ENCODE measurements at regions not wholly inside any gene's neighbourhood (a gene's known extent, or its start where the extent isn't known, plus 50 kb on each side); places are given as distances from the start of the nearest gene placed in this dataset.

DNA sequence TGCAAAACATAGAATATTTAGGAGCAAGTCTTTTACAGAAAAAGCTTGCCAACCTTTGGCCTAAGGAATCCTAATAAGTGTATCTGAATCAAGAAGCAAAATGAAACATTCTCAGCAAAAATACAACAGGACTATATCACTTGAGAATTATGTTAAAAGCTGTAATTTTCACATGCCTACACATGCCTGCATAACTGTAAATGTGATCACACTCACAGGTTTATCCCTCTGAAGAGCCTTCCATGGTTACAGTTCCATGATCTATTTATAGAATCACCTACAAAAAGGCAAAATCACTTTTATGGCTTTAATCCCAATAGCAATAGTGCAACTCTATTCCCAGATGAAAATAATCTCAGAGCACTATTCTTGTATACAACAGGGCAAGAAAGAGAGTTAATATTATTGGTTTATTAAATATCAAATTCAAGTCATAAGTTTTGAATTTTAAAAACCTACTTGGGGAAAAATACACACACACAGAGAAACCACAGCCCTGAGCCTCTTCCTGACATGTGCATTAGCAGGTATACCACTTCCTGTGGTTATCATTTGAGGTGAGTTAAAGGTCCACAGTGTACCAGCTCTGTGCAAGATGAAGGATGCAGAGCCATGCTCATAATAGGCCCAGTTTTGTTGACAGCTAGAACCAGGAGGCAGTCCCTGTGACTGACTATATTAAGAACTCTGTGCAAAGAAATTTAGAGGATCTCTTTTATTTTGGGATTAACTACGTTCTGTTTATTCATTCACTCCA, 252.5 kb upstream of the TGFBR2 start:
- Mint-ChIP-seq H3K36me3 (no peaks in the 10 kb centered on the region), H3K4me1 (peaks cover 50 to 79% (median 63%) of the 10 kb centered on the region in 4 donors), H3K27me3 (peaks cover under 1 to 5% of the 10 kb centered on the region in 2 donors), H3K27ac (peak overlapping the region; percentile 29 to 79 (median 69)), H3K9me3 (no peaks in the 10 kb centered on the region), H3K4me3 (peak overlapping the region; percentile 13 to 81 (median 64))
- CTCF ChIA-PET (ENCODE audit: partially characterized antibody), result interaction anchor here (1.4 to 2.1 kb wide), 4 partner anchors 34 to 321 kb away, joined by 3 to 5 read pairs (median 4); partner anchors contain the start of gene TGFBR2
- no peaks in the 10 kb centered on the region for H3K36me3 ChIP-seq (ENCODE audit: insufficient read depth, low read length)
- no peaks in the 10 kb centered on the region for H3K9me3 ChIP-seq (ENCODE audit: control insufficient read depth in 1 of 2, low read length in 2 of 2)
- H3K4me1 ChIP-seq (ENCODE audit: insufficient read depth, low read length), result peaks cover 67% of the 10 kb centered on the region
- H3K27me3 ChIP-seq (ENCODE audit: insufficient read depth, low read length), result no peaks in the 10 kb centered on the region
- POLR2A ChIA-PET (ENCODE audit: partially characterized antibody), result interaction anchor here (0.8 to 2.5 kb wide), 12 partner anchors 13 to 1179 kb away, joined by 3 to 14 read pairs (median 3); partner anchors contain the start of genes STT3B and TGFBR2
- H3K4me3 ChIP-seq (ENCODE audit: low read length in 2 of 2), result peak overlapping the region in 1 of 2 donors; percentile 33
- DNase-seq, result peak; percentile 82 to 91 (median 86)
- H3K27ac ChIP-seq (ENCODE audit: low read depth, low read length), result no peak overlapping the region
- intact Hi-C loops (cut with micrococcal nuclease), result loop anchor here (1.0 to 2.0 kb wide), 2 partner anchors 251 to 277 kb away; no protein-coding TSS in a partner anchor

DNA sequence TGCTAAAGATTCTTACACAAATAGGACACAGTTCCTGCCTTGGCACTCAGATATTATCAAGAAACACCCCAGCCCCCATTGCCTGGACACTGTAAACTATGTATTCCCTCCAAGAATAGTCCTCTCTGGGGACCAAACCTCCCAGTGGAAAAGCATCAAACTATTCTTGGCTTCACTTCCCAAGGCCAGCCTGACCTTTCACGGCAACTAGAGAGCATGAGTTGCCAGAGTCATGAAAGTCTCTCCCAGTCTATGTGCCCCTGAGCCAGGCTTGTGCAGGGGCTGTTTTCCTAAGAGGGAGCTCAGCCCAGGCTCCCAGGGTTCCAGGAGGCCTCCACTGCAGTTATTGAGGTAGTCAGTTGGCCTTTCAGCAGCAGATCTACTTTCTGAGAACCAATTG, 251.9 kb upstream of the TGFBR2 start:
- Mint-ChIP-seq H3K27me3 (peaks cover 2 to 5% of the 10 kb centered on the region in 2 donors), H3K9me3 (no peaks in the 10 kb centered on the region), H3K27ac (peak overlapping the region in 6 of 7 donors; percentile 36 to 79 (median 70)), H3K4me3 (peak overlapping the region in 7 of 8 donors; percentile 41 to 81 (median 74)), H3K4me1 (peaks cover 47 to 73% (median 59%) of the 10 kb centered on the region in 4 donors), H3K36me3 (no peaks in the 10 kb centered on the region)
- H3K4me3 ChIP-seq (ENCODE audit: low read length in 2 of 2), result no peak overlapping the region
- no peaks in the 10 kb centered on the region for H3K27me3 ChIP-seq (ENCODE audit: insufficient read depth, low read length)
- ChIA-PET POLR2A (ENCODE audit: partially characterized antibody) (interaction anchor here (0.8 to 2.5 kb wide), 11 partner anchors 35 to 1178 kb away, joined by 3 to 14 read pairs (median 3); partner anchors contain the start of genes STT3B and TGFBR2), CTCF (ENCODE audit: partially characterized antibody) (interaction anchor here (1.4 to 2.1 kb wide), 4 partner anchors 34 to 321 kb away, joined by 3 to 12 read pairs (median 4); partner anchors contain the start of gene TGFBR2)
- H3K27ac ChIP-seq (ENCODE audit: low read depth, low read length), result no peak overlapping the region
- peaks cover 64% of the 10 kb centered on the region for H3K4me1 ChIP-seq (ENCODE audit: insufficient read depth, low read length)
- no peak for DNase-seq
- H3K36me3 ChIP-seq (ENCODE audit: insufficient read depth, low read length), result no peaks in the 10 kb centered on the region
- intact Hi-C loops (cut with micrococcal nuclease), result loop anchor here (2.0 kb wide), 1 partner anchor 250 kb away; no protein-coding TSS in a partner anchor
- no peaks in the 10 kb centered on the region for H3K9me3 ChIP-seq (ENCODE audit: control insufficient read depth in 1 of 2, low read length in 2 of 2)

DNA sequence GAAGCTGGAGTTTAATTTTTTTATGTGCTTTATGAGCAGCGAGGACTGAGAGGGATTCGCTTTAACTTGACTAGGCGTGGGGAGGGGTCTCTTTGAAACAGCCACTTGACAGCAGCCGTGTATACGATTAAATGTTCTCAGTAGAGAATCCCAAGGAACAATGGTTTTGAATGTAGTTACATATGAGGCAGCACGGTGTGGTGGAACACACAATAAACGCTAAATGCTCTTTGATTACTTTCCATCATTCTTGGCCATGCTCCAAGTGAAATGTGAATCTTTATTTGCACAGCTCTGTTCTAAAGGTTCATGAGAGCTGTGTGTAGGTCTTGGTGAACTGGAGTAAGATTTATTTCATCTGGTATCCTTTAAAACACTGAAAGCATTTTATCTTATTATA, 251.4 kb upstream of the TGFBR2 start:
- peaks cover 2 to 5% of the 10 kb centered on the region in 2 donors for H3K27me3 Mint-ChIP-seq
- Histone ChIP-seq H3K36me3 (ENCODE audit: insufficient read depth, low read length) (no peaks in the 10 kb centered on the region), H3K9me3 (ENCODE audit: control insufficient read depth in 1 of 2, low read length in 2 of 2) (no peaks in the 10 kb centered on the region), H3K4me3 (ENCODE audit: low read length in 2 of 2) (no peak overlapping the region), H3K27me3 (ENCODE audit: insufficient read depth, low read length) (no peaks in the 10 kb centered on the region), H3K4me1 (ENCODE audit: insufficient read depth, low read length) (peaks cover 59% of the 10 kb centered on the region), H3K27ac (ENCODE audit: low read depth, low read length) (no peak overlapping the region)
- H3K4me1 Mint-ChIP-seq, result peaks cover 43 to 69% (median 55%) of the 10 kb centered on the region in 4 donors
- H3K9me3 Mint-ChIP-seq, result no peaks in the 10 kb centered on the region
- ChIA-PET CTCF (ENCODE audit: partially characterized antibody) (interaction anchor here (1.2 to 2.1 kb wide), 4 partner anchors 14 to 320 kb away, joined by 3 to 12 read pairs (median 4); no protein-coding TSS in a partner anchor), POLR2A (ENCODE audit: partially characterized antibody) (interaction anchor here (1.5 to 2.5 kb wide), 5 partner anchors 251 to 304 kb away, joined by 3 to 11 read pairs (median 5); partner anchors contain the start of gene TGFBR2)
- no peaks in the 10 kb centered on the region for H3K36me3 Mint-ChIP-seq
- peak overlapping the region in 1 of 7 donors; percentile 74 for H3K27ac Mint-ChIP-seq
- intact Hi-C loops (cut with micrococcal nuclease), result loop anchor here (2.0 kb wide), 1 partner anchor 250 kb away; no protein-coding TSS in a partner anchor
- H3K4me3 Mint-ChIP-seq, result peak overlapping the region in 5 of 8 donors; percentile 41 to 81 (median 76)
- no peak for DNase-seq

DNA sequence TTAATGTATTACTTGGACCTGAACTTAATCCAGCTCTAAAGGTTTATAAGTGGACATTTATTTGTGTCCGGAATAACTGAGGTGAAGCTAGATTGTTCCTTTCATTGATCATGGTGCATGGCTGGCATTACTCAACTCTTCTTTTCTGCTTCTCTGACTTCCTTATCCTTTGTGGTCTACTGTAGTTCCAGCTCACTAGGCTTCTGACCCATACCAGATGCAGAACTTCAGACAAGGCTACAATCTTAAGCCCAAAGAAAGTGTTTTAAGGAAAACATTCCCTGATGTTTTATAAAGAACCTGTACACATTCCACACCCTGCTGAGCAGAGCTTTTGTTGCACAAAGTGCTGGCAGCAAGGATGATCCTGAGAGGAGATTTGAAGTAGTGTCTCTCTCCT, 250.8 kb upstream of the TGFBR2 start:
- no peaks in the 10 kb centered on the region for H3K27me3 ChIP-seq (ENCODE audit: insufficient read depth, low read length)
- Mint-ChIP-seq H3K27me3 (peaks cover 2 to 5% of the 10 kb centered on the region in 2 donors), H3K27ac (peak overlapping the region in 2 of 7 donors; percentile 7 to 27), H3K4me3 (peak overlapping the region in 5 of 8 donors; percentile 1 to 58 (median 36)), H3K36me3 (no peaks in the 10 kb centered on the region), H3K4me1 (peaks cover 39 to 63% (median 50%) of the 10 kb centered on the region in 4 donors), H3K9me3 (no peaks in the 10 kb centered on the region)
- no peaks in the 10 kb centered on the region for H3K9me3 ChIP-seq (ENCODE audit: control insufficient read depth in 1 of 2, low read length in 2 of 2)
- H3K4me3 ChIP-seq (ENCODE audit: low read length in 2 of 2), result no peak overlapping the region
- ChIA-PET CTCF (ENCODE audit: partially characterized antibody) (interaction anchor here (1.0 to 2.1 kb wide), 5 partner anchors 13 to 320 kb away, joined by 3 to 12 read pairs (median 4); no protein-coding TSS in a partner anchor), POLR2A (ENCODE audit: partially characterized antibody) (interaction anchor here (1.4 to 2.5 kb wide), 4 partner anchors 11 to 303 kb away, joined by 3 to 11 read pairs (median 4); partner anchors contain the start of gene TGFBR2)
- peaks cover 52% of the 10 kb centered on the region for H3K4me1 ChIP-seq (ENCODE audit: insufficient read depth, low read length)
- H3K36me3 ChIP-seq (ENCODE audit: insufficient read depth, low read length), result no peaks in the 10 kb centered on the region
- DNase-seq, result no peak
- H3K27ac ChIP-seq (ENCODE audit: low read depth, low read length), result no peak overlapping the region
- intact Hi-C loops (cut with micrococcal nuclease), result loop anchor here (2.0 kb wide), 1 partner anchor 249 kb away; no protein-coding TSS in a partner anchor

DNA sequence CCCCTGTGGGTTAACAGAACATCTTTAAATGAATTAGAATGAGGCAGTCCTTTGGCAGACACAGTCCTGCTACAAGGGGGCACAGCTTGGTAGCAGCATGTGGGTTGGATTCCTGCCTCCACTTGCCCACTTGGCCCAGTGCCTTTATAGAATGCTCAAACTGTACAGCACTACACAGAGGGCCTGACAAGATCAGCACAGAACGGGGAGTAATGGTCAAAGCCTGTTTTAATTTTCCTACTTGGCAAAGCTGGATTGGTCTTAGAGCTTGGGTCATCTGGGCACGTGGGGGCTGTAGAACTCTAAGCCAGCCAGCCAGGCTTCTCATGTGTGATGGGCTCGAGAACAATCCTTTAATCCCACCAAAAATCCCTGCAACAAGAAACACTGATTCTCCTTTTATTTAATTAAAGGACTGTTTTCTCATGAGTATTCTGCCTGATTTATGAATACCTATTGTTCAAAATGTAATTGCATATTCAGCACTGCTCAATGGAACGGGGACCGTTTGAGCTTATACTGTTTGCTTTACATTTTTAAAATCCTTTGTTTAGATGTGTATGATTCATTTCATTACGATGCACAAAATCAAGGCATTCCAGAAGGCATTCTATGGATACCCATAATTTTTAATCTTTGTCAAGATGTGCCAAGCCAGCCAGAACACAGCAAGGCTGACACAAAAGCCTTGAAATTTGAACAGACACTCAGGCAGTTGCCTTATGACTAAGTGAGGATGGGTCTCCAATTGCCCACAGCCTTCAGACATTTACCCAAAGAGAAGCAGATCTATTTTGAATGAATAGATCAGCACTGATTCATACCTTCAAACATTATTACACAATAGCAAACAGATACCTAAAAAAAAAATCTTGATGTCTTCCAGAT, 249.3 kb upstream of the TGFBR2 start:
- Histone ChIP-seq H3K36me3 (ENCODE audit: insufficient read depth, low read length) (no peaks in the 10 kb centered on the region), H3K9me3 (ENCODE audit: control insufficient read depth in 1 of 2, low read length in 2 of 2) (no peaks in the 10 kb centered on the region), H3K27ac (ENCODE audit: low read depth, low read length) (no peak overlapping the region), H3K4me3 (ENCODE audit: low read length in 2 of 2) (no peak overlapping the region), H3K27me3 (ENCODE audit: insufficient read depth, low read length) (no peaks in the 10 kb centered on the region), H3K4me1 (ENCODE audit: insufficient read depth, low read length) (peaks cover 39% of the 10 kb centered on the region)
- POLR2A ChIA-PET (ENCODE audit: partially characterized antibody), result interaction anchor here (0.7 to 1.4 kb wide), 4 partner anchors 13 to 308 kb away, joined by 3 read pairs; partner anchors contain the start of gene TGFBR2
- Mint-ChIP-seq H3K36me3 (no peaks in the 10 kb centered on the region), H3K27ac (no peak overlapping the region), H3K4me3 (peak overlapping the region in 1 of 8 donors; percentile 4), H3K27me3 (peaks cover 2 to 5% of the 10 kb centered on the region in 2 donors), H3K9me3 (no peaks in the 10 kb centered on the region), H3K4me1 (peaks cover 34 to 50% (median 43%) of the 10 kb centered on the region in 4 donors)
- CTCF ChIA-PET (ENCODE audit: partially characterized antibody), result interaction anchor here (1.0 kb wide), 1 partner anchor 336 kb away, joined by 3 read pairs; no protein-coding TSS in a partner anchor
- DNase-seq, result no peak
- intact Hi-C loops (cut with micrococcal nuclease), result no loop called here

DNA sequence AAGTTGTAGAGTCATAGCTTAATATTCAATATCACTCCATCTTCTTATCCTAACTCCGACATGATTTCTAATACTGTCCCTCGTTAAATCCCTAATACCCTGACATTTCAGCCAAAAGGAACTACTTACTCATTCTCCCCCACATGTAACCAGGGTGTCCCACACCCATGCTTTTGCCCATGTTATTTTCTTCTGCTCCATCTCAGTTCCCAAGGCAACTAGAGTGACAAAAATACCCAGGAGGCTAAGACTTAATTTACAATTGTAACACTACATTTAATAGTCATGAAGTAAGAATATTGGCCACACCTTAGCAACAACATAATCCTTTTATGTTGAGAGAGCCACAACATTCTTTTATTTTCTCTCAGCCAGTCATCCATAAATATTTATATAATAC, 248.5 kb upstream of the TGFBR2 start:
- ChIA-PET CTCF (ENCODE audit: partially characterized antibody) (no interaction called here), POLR2A (ENCODE audit: partially characterized antibody) (no interaction called here)
- Histone ChIP-seq H3K36me3 (ENCODE audit: insufficient read depth, low read length) (no peaks in the 10 kb centered on the region), H3K27me3 (ENCODE audit: insufficient read depth, low read length) (no peaks in the 10 kb centered on the region), H3K27ac (ENCODE audit: low read depth, low read length) (no peak overlapping the region), H3K9me3 (ENCODE audit: control insufficient read depth in 1 of 2, low read length in 2 of 2) (no peaks in the 10 kb centered on the region), H3K4me1 (ENCODE audit: insufficient read depth, low read length) (peaks cover 31% of the 10 kb centered on the region), H3K4me3 (ENCODE audit: low read length in 2 of 2) (no peak overlapping the region)
- H3K9me3 Mint-ChIP-seq, result no peaks in the 10 kb centered on the region
- H3K4me3 Mint-ChIP-seq, result peak overlapping the region in 1 of 8 donors; percentile 32
- DNase-seq, result no peak
- peaks cover 3 to 5% of the 10 kb centered on the region in 2 donors for H3K27me3 Mint-ChIP-seq
- intact Hi-C loops (cut with micrococcal nuclease), result no loop called here
- H3K27ac Mint-ChIP-seq, result no peak overlapping the region
- no peaks in the 10 kb centered on the region for H3K36me3 Mint-ChIP-seq
- H3K4me1 Mint-ChIP-seq, result peaks cover 28 to 42% (median 37%) of the 10 kb centered on the region in 4 donors
